ENCODE measurements at regions not wholly inside any gene's neighbourhood (a gene's known extent, or its start where the extent isn't known, plus 50 kb on each side); places are given as distances from the start of the nearest gene placed in this dataset.

DNA sequence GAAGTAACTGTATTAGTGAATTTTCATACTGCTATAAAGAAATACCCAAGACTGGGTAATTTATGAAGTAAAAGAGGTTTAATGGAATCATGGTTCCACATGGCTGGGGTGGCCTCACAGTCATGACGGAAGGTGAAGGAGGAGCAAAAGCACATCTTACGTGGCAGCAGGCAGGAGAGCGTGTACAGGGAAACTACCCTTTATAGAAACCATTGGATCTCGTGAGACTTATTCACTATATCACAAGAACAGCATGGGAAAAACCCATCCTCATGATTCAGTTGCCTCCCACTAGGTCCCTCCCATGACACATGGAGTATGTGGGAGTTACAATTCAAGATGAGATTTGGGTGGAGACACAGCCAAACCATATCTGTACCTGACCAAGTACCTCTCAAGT lies 812.3 kb upstream of the ALCAM start:
- peaks cover 2 to 5% (median 4%) of the 10 kb centered on the region in 3 experiments; a peak in 4 of 7 replicates for H3K36me3 Mint-ChIP-seq (ENCODE audit: insufficient read depth in 1 of 3, low read depth in 3 of 3)
- Histone ChIP-seq H3K14ac (ENCODE audit: insufficient read depth, low read length) (no peak overlapping the region), H2BK5ac (ENCODE audit: insufficient read length, low read length) (no peak overlapping the region), H4K91ac (ENCODE audit: insufficient read length, low read depth, low read length) (no peak overlapping the region), H2BK120ac (ENCODE audit: low read depth, low read length, poor library complexity, severe bottlenecking) (no peak overlapping the region), H3K79me1 (ENCODE audit: insufficient read depth, low read depth, low read length, poor library complexity, severe bottlenecking) (no peaks in the 10 kb centered on the region), H2BK12ac (ENCODE audit: insufficient read length, low read depth, low read length) (no peak overlapping the region), H3K27me3 (ENCODE audit: insufficient read depth, low read length) (no peaks in the 10 kb centered on the region), H4K5ac (ENCODE audit: insufficient read length, low read depth, low read length) (no peak overlapping the region), H3K9me3 (ENCODE audit: control insufficient read depth, low read depth, low read length) (no peaks in the 10 kb centered on the region), H3K79me2 (ENCODE audit: insufficient read depth, low read length) (no peaks in the 10 kb centered on the region), H3K4me1 (ENCODE audit: insufficient read depth, low read length) (no peaks in the 10 kb centered on the region), H2AFZ (ENCODE audit: low read length) (no peak overlapping the region), H3K4me2 (ENCODE audit: insufficient read depth, insufficient read length, low read length) (no peak overlapping the region), H3K23me2 (ENCODE audit: insufficient read length, low read depth, low read length, poor library complexity, severe bottlenecking) (no peaks in the 10 kb centered on the region), H2AK5ac (ENCODE audit: insufficient read length, low read length) (no peak overlapping the region), H3K9ac (ENCODE audit: extremely low read depth, insufficient read length, low read length) (no peak overlapping the region), H3K56ac (ENCODE audit: insufficient read length, low read depth, low read length) (no peak overlapping the region), H2BK20ac (ENCODE audit: low read depth, low read length, poor library complexity, severe bottlenecking) (no peak overlapping the region), H3K4ac (ENCODE audit: low read depth, low read length) (no peak overlapping the region), H3T11ph (ENCODE audit: low read length) (no peak overlapping the region), H3K27ac (ENCODE audit: insufficient read length, low read depth, low read length) (no peak overlapping the region), H3K18ac (ENCODE audit: insufficient read length, low read depth, low read length) (no peak overlapping the region), H3K23ac (ENCODE audit: insufficient read length, low read depth, low read length) (no peak overlapping the region), H4K8ac (replicated peaks; ENCODE audit: insufficient read length, low read depth, low read length) (no peak overlapping the region), H4K20me1 (ENCODE audit: control insufficient read depth, insufficient read depth, insufficient read length) (no peaks in the 10 kb centered on the region), H2BK15ac (ENCODE audit: low read depth, low read length) (no peak overlapping the region)
- H3K9me3 Mint-ChIP-seq, result no peaks in the 10 kb centered on the region; a peak in 1 of 5 replicates
- TF ChIP-seq, protein P1, sequence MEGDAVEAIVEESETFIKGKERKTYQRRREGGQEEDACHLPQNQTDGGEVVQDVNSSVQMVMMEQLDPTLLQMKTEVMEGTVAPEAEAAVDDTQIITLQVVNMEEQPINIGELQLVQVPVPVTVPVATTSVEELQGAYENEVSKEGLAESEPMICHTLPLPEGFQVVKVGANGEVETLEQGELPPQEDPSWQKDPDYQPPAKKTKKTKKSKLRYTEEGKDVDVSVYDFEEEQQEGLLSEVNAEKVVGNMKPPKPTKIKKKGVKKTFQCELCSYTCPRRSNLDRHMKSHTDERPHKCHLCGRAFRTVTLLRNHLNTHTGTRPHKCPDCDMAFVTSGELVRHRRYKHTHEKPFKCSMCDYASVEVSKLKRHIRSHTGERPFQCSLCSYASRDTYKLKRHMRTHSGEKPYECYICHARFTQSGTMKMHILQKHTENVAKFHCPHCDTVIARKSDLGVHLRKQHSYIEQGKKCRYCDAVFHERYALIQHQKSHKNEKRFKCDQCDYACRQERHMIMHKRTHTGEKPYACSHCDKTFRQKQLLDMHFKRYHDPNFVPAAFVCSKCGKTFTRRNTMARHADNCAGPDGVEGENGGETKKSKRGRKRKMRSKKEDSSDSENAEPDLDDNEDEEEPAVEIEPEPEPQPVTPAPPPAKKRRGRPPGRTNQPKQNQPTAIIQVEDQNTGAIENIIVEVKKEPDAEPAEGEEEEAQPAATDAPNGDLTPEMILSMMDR (conservative IDR thresholded peaks at IDR 0.05), result no peak
- no peak overlapping the region; a peak in 2 of 7 replicates for H3K27ac Mint-ChIP-seq
- H3K4me3 Mint-ChIP-seq, result no peak overlapping the region
- DNase-seq, result no peak
- H3K27me3 Mint-ChIP-seq (ENCODE audit: low read depth), result no peaks in the 10 kb centered on the region
- no CpG with 5 or more reads among the region's 4 CpGs for WGBS (ENCODE audit: extremely low coverage, insufficient read length, low lambda C conversion rate)
- peaks cover 8 to 19% of the 10 kb centered on the region in 2 experiments for H3K4me1 Mint-ChIP-seq
